Skeletal muscle satellite cell (primary cell): ENCODE measurements at regions not wholly inside any gene's neighbourhood (a gene's known extent, or its start where the extent isn't known, plus 50 kb on each side); places are given as distances from the start of the nearest gene placed in this dataset.

ENCODE experiments used
- H3K27me3 ChIP-seq: 2 replicates; pipeline ENCODE4 v1.7.0; 2013; ENCODE audit warnings: low read length; ENCODE audit not compliant: control insufficient read depth, insufficient read depth
- H3K36me3 ChIP-seq: 2 replicates; pipeline ENCODE4 v1.7.0; 2013; ENCODE audit warnings: mild to moderate bottlenecking, control low read depth, low read length; ENCODE audit not compliant: insufficient read depth
- H3K4me1 ChIP-seq: 2 replicates; pipeline ENCODE4 v1.7.0; 2013; ENCODE audit warnings: low read length; ENCODE audit not compliant: control insufficient read depth, insufficient read depth
- H3K4me2 ChIP-seq: 2 replicates; pipeline ENCODE4 v1.7.0; 2013; ENCODE audit warnings: mild to moderate bottlenecking, low read length
- H3K4me3 ChIP-seq: 2 replicates; pipeline ENCODE4 v1.7.0; 2013; ENCODE audit warnings: low read length
- H3K9ac ChIP-seq: 2 replicates; pipeline ENCODE4 v1.7.0; 2013; ENCODE audit warnings: mild to moderate bottlenecking, low read depth, low read length, moderate library complexity
- H3K9me3 ChIP-seq: replicated peaks from 2 replicates; pipeline ENCODE4 v1.7.0; 2013; ENCODE audit warnings: mild to moderate bottlenecking, control low read depth, low read length

DNA sequence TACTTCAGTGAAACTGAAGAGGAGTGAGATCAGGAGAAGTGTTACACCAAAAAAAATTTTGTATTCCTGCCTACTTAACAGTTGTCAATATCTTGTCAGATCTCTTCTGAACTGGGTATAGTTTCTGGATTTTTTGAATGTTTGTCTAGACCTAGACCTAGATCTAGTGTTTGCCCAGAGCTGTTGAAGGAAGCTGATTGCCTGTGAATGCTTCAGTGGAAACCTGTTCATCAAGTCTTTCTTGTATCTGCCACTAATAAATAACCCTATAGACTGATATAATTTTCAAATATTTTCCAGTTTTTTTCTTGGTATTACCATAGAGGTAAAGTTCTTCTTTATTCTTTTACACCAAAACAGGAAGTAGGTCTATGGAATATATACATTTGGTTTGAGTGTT is 781.5 kb upstream of the FBXO33 start:
- Histone ChIP-seq H3K9me3 (no peaks in the 10 kb centered on the region), H3K9ac (no peak overlapping the region), H3K4me2 (no peak overlapping the region), H3K27me3 (no peaks in the 10 kb centered on the region), H3K4me3 (no peak overlapping the region), H3K36me3 (no peaks in the 10 kb centered on the region), H3K4me1 (no peaks in the 10 kb centered on the region)

DNA sequence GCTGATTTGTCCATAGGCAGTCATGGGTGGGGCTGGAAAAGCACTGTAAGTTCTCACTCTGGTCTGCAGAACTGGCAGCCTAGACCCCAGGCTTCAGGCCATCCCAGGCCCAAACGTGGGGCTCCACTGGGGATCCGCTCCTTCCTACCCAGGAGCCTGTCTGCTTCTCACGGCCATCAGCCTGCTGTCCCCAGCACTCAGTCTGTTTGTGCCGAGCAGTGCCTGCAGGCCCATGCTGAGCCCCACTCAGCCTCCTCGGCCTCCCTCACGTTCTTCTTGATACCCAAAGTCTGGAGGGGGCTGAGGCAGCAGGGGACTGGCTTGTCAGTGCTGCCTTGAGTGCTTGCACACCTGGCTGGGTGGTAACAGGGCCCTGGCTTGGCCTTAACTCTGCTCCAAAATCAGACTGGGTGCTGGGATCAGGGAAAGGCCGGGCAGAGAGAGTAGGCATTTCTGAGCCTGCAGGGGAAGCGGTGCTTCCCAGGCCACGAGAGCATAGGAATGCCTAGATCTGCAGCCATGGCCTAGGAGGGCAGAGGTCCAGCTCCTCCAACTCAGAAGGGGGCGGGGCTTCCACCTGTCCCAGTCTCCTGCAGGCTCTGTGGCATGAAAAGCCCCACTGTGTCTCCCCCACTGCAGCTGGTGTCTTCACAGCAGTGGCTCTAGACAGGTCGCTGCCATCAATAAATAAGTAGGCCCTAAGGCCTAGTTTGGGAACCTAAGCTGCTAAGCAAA is 772.4 kb upstream of the FBXO33 start:
- H3K27me3 ChIP-seq, result no peaks in the 10 kb centered on the region
- no peak overlapping the region for H3K9ac ChIP-seq
- H3K36me3 ChIP-seq, result no peaks in the 10 kb centered on the region
- no peak overlapping the region for H3K4me3 ChIP-seq
- no peak overlapping the region for H3K4me2 ChIP-seq
- no peaks in the 10 kb centered on the region for H3K4me1 ChIP-seq
- H3K9me3 ChIP-seq, result peaks cover 13% of the 10 kb centered on the region

DNA sequence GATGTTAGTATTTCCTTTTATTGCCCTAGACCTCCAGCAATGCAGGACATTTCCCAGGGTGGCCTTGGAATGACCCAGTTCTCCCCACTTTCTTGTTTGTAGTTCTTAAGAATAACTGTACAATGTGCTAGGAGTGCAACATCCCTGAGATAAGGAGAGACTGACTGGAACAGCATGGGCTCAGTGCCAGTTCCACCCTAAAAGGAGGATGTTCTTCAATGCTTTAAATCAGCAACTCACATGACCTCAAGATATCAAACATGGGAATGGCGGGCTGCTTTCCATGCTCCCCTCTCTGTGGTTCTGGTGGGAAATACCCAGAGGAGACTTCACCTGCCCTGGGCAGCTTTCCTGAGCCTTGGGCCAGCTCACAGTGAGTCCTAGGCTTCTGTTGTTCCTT is 766.9 kb upstream of the FBXO33 start:
- Histone ChIP-seq H3K9ac (no peak overlapping the region), H3K27me3 (no peaks in the 10 kb centered on the region), H3K9me3 (peaks cover 4% of the 10 kb centered on the region), H3K4me1 (no peaks in the 10 kb centered on the region), H3K4me2 (no peak overlapping the region), H3K36me3 (no peaks in the 10 kb centered on the region), H3K4me3 (no peak overlapping the region)

DNA sequence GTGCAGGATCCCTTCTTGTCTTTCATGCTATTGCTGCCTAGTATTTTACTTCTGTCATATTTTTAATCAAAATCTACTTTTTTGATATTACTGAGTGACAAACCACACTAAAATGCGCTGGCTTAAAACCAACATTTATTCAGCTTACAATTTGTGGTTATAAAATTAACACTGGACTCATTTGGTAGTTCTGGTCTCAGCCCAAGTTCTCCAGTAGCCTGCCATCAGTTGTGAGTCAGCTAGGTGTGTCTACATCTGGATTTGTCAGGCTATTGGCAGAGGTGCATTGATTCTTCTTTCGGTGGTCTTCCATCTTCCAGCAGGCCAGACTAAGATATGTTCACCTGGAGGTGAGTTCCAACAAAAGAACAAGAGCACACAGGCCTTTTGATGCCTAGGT is 765.1 kb upstream of the FBXO33 start:
- Histone ChIP-seq H3K36me3 (no peaks in the 10 kb centered on the region), H3K27me3 (no peaks in the 10 kb centered on the region), H3K9ac (no peak overlapping the region), H3K4me3 (no peak overlapping the region), H3K9me3 (peaks cover 2% of the 10 kb centered on the region), H3K4me2 (no peak overlapping the region), H3K4me1 (no peaks in the 10 kb centered on the region)

DNA sequence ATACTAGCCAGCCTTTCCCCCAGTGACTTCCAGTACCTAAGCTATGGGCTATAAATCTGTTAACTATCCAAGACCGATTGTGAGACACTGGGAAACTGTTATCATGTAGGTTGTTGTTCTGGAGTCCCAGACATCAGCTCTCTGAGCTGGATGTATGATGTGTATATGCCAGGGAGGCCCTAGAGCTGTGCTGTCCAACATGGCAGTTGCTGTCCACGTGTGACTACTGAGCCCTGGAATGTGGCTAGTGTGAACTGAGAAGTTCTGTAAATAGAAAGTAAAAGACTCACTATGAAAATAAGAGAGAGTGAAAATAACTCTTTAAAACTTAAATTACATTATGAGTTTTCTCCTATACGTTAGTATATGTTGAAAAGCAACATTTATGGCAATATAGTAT is 755.8 kb upstream of the FBXO33 start:
- peaks cover 14% of the 10 kb centered on the region for H3K9me3 ChIP-seq
- H3K4me2 ChIP-seq, result no peak overlapping the region
- no peaks in the 10 kb centered on the region for H3K36me3 ChIP-seq
- H3K9ac ChIP-seq, result no peak overlapping the region
- no peaks in the 10 kb centered on the region for H3K27me3 ChIP-seq
- no peaks in the 10 kb centered on the region for H3K4me1 ChIP-seq
- H3K4me3 ChIP-seq, result no peak overlapping the region

DNA sequence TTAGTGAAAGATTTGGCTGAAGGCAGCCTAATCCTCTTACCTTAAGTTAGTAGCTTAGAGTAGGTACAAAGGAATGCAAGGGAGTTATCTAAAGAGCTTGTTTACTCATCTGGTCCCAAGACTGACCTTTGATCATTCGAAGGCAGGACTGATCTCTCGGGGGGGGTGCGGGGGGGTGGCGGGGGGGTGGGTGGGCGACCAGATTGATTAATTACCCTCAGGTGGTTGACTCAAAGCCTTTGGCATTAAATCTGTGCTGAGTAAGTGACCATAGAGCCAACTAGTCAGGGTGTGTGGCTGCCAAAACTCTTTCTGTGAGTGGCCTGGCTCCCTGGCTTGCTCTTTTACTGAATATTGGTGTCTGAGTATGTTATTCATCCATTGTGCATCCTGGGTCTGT is 731.9 kb upstream of the FBXO33 start:
- H3K4me1 ChIP-seq, result no peaks in the 10 kb centered on the region
- H3K4me3 ChIP-seq, result no peak overlapping the region
- no peak overlapping the region for H3K4me2 ChIP-seq
- H3K36me3 ChIP-seq, result no peaks in the 10 kb centered on the region
- no peaks in the 10 kb centered on the region for H3K27me3 ChIP-seq
- H3K9ac ChIP-seq, result no peak overlapping the region
- peaks cover 3% of the 10 kb centered on the region for H3K9me3 ChIP-seq

DNA sequence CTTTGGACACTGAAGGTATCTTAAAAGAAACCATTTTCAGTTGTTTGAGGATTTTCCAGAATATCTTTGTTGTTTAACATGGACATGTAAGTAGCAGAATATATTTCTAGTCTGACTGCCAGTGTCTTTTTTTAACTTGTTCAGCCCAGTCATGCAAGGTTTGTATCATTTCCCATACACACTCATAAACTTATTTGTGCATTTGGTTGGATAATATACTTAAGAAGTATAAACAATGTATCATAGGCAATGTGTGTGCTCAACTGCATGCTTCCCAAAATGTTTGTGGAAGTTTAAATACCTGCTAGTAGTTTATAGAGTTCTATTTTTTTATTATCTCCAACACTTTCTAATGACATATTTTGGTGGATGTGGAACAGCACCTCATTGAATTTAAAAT is 707.4 kb upstream of the FBXO33 start:
- H3K4me3 ChIP-seq, result no peak overlapping the region
- H3K4me1 ChIP-seq, result no peaks in the 10 kb centered on the region
- H3K36me3 ChIP-seq, result no peaks in the 10 kb centered on the region
- H3K27me3 ChIP-seq, result no peaks in the 10 kb centered on the region
- no peak overlapping the region for H3K9ac ChIP-seq
- no peaks in the 10 kb centered on the region for H3K9me3 ChIP-seq
- H3K4me2 ChIP-seq, result no peak overlapping the region

DNA sequence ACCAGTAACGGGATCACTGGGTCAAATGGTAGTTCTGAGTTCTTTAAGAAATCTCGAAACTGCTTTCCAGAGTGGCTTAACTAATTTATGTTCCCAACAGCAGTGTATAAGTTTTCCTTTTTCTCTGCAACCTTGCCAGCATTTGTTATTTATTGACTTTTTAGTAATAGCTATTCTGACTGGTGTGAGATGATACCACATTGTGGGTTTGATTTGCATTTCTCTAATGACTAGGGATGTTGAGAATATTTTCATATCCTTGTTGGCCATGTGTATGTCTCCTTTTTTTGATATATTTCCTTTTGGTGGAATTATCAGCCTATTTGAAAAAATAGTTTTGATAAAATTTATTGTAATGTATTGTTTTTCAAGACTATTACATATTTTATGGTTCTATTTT is 701.2 kb upstream of the FBXO33 start:
- Histone ChIP-seq H3K4me3 (no peak overlapping the region), H3K9me3 (no peaks in the 10 kb centered on the region), H3K4me2 (no peak overlapping the region), H3K27me3 (no peaks in the 10 kb centered on the region), H3K36me3 (no peaks in the 10 kb centered on the region), H3K9ac (no peak overlapping the region), H3K4me1 (no peaks in the 10 kb centered on the region)

DNA sequence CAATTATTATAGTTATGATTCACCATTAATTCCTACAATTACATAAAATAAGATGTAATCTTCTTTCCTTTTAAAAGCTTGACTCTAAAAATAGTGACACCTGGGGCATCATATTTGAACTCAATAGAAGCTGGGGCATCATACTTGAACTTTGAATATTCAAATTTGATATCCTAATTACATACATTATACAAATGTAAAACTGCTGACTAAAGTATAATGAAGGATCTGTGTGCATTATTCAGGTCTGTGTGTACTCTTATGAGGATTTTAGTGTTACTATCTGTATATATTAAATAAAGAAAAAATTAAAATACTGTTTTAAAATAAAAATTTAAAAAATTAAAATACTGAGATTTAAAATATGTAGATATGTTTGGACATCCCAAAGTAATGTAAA is 696.9 kb upstream of the FBXO33 start:
- Histone ChIP-seq H3K9ac (no peak overlapping the region), H3K9me3 (no peaks in the 10 kb centered on the region), H3K36me3 (no peaks in the 10 kb centered on the region), H3K27me3 (no peaks in the 10 kb centered on the region), H3K4me2 (no peak overlapping the region), H3K4me1 (no peaks in the 10 kb centered on the region), H3K4me3 (no peak overlapping the region)

DNA sequence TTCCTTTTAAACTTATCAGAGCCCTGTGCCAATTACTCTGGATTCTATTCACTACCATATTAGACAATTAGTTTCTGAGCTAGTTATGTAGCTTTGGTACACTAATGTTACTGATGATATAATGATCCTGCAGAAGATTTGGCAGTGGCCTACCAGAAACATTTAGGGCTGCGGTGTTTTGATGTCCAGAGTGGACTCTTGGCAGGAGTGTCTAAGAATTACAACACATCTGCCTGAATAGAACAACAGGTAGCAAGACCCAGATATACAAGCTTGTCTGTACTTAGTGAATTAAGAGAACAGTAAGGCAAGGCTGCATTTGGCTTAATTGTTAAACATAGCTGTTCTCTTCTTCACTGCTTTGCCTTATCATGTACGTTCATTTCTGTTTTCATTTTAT is 691.6 kb upstream of the FBXO33 start:
- no peak overlapping the region for H3K4me2 ChIP-seq
- H3K4me3 ChIP-seq, result no peak overlapping the region
- H3K9ac ChIP-seq, result no peak overlapping the region
- no peaks in the 10 kb centered on the region for H3K27me3 ChIP-seq
- H3K36me3 ChIP-seq, result no peaks in the 10 kb centered on the region
- no peaks in the 10 kb centered on the region for H3K4me1 ChIP-seq
- H3K9me3 ChIP-seq, result peaks cover 4% of the 10 kb centered on the region

DNA sequence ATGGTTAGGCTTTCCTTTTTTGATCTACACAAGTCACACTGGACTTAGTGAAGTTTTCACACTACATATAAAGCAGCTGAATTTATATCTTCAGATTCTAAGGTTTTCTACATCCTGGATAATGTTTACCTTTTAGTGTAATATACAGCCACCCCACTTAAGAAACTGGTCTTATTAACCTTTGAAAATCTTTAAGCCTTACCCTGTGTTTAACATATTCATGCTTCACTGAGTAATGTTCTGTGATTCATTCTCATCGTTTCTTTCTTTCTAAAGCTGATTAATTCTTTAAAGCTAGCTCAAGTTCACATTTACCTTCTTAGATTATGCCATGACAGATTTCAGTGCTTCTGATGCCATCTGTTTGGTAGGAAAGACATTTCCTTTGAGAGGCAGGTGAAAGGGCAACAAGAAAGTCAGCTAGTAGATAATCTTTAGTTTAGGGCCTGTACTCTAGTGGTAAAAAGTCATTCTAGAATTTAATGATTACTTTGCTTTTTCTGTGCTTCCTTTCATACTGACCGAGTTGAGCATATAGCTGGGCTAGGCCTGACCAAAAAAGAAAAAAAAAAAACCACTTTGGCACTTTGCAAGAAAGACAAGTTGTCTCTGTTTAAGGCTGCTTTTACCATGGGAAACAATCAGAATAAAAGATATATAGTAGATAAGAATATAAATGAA is 690.9 kb upstream of the FBXO33 start:
- Histone ChIP-seq H3K27me3 (no peaks in the 10 kb centered on the region), H3K4me1 (no peaks in the 10 kb centered on the region), H3K9me3 (peaks cover 4% of the 10 kb centered on the region), H3K36me3 (no peaks in the 10 kb centered on the region), H3K4me2 (no peak overlapping the region), H3K9ac (no peak overlapping the region), H3K4me3 (no peak overlapping the region)

DNA sequence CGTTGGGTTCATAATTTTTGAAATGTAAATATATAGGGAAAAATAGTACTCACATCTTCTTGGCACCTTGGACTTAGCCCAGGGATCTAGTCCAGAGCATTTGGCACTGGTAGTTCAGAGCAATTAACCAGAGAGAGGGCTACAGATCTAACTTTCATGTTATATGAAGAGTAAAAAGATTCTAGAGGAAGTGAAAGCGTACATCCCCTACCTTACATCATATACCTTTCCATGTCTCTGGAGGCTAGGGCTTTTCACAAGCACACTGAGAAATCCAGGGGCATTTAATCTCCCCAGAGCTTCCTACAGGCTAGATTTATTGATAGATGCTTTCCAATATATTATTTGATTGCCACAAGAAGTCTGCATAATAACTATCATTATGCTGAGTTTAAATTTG is 687.5 kb upstream of the FBXO33 start:
- Histone ChIP-seq H3K27me3 (no peaks in the 10 kb centered on the region), H3K9me3 (peaks cover 9% of the 10 kb centered on the region), H3K36me3 (no peaks in the 10 kb centered on the region), H3K4me2 (no peak overlapping the region), H3K9ac (no peak overlapping the region), H3K4me3 (no peak overlapping the region), H3K4me1 (no peaks in the 10 kb centered on the region)
